ENCODE measurements at regions not wholly inside any gene's neighbourhood (a gene's known extent, or its start where the extent isn't known, plus 50 kb on each side); places are given as distances from the start of the nearest gene placed in this dataset.

DNA sequence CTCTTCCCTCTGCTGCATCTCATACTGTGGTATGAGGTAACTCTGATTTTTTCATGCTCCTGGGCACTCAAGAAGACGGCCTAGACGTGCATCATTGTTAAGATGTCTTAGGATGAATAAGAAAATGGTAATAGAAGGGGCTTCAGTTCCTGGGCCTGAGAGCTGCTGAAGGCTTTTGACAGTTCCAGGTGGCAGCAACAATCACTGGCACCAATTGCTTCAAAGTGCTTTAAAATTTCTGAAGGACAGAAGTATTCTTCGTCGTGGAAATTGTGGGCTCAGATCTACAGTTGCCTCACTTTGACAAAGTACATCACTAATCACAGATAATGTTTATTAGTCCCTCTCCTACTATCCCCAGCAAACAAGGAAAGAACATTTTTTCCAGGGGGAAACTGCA, 536.6 kb upstream of the CAMK1G start:
- no peak for DNase-seq

DNA sequence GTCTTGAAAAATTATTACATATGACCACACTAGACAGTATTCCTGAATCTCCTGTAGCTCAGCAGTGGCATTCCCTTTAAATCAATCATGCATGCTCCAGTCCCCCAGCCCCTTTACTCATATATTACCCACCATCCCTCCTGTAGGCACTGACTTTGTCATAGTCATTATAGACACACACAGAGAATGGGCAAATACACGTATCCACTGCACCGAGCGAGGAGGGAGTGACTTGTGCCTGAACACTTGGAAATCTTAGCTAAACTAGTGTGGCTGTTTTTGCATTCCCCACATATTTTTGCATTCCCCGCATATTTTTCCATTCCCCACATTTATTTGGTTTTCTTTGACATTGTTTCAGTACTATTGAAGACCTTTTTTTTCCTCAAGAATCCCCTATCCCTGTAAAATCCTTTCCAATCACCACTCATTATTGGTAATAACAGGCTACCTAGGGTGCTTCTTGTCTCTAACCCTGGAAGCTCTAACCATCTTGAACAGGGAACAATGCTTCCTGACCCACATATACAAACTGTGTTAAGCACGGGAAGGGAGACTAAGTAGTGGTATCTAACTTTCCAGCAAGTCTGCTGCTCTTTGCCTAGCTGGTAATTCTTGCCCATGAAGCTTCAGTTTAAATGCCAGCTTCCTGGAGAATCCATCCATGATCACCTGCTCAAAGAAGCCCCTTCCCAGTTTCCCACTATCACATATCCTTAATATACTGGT, 534.4 kb upstream of the CAMK1G start:
- DNase-seq: no peak

DNA sequence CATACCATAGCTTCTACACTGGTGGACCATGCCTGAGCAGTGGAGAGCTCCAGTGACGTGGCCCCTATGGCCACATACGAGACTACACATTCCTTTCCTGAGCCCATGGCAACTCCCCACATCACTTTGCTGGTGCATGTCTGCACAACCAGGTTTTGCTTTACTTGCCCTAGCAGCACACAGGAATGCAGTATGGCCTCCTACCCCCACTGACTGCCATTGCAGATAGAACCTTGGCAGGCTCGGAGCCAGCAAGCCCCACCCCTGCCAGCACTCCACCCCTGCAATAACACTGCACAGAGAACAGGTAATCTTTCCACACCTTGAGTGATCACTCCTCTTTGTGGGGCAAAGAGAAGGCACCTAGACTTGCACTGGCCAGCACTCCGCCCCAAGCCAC, 531.9 kb upstream of the CAMK1G start:
- DNase-seq: no peak

DNA sequence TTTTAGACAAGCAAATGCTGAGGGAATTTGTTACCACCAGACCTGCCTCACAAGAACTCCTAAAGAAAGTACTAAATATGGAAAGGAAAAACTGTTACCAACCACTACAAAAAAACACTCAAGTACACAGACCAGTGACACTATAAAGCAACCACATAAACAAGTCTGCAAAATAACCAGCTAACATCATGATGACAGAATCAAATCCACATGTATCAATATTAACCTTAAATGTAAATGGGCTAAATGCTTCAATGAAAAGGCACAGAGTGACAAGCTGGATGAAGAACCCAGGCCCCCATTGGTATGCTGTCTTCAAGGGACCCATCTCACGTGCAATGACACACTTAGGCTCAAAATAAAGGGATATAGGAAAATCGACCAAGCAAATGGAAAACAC, 529.9 kb upstream of the CAMK1G start:
- no peak for DNase-seq

DNA sequence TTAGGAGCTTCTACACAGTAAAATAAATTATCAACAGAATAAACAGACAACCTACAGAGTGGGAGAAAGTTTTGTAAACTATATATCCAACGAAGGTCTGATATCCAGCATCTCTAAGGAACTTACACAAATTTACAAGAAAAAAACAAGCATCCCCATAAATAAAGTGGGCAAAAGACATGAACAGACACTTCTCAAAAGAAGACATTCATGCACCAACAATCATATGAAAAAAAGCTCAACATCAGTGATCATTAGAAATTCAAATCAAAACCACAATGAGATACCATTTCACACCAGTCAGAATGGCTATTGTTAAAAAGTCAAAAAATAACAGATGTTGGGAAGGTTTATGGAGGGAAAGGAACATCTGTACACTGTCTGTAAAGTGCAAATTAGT, 526.4 kb upstream of the CAMK1G start:
- no peak for DNase-seq

DNA sequence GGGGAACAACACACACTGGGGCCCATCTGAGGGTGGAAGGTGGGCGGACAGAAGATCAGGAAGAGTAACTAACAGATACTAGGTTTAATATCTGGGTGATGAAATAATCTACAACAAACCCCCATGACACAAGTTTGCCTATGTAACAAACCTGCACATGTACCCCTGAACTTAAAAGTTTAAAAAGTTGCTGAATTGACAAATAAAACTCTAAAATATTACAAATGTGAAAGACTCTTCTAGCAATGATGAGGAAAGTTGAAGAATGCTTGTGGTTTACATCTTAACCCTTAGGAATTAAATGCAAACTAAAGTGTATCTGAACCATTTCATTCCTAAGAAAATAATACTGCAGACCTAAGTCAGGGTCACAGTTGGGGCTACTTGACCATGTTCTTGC, 525.6 kb upstream of the CAMK1G start:
- no peak for DNase-seq

DNA sequence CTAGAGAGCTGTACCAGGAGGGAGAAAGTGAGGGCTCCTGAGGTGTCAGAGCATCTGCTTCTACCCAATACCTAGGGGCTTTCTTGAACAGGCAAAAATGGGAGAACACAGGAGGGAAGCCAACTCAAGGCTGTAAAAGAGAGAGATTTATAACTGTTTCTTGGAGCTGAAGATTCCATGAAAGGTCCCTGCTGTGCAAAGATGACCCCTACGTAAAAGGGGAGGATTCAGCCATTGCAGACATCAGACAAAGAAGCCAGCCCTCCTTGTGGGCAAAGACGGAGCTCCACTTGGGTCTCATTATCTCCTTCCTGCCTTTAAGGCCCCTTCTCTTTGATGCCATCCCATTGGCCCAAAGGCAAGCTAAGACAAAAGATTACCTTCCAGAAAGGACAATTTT, 524.1 kb upstream of the CAMK1G start:
- no peak for DNase-seq

DNA sequence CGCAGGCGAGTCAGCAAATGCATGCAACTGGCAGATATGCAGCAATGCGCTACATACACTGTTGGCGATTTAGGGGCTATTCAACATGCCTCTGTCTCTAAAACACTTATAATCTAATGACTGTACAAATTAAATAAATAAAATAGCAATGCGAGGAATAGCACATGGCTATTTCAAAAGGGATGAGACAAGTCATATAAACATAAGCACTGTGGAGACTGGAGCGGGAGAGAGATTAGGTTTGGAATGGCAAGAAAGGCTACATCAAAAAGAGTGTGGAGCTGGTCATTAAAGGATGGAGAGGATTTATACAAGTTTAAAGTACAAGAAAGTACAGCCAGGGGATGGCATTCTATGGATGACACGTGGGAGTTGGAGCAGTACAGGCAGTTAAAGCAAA, 523.5 kb upstream of the CAMK1G start:
- DNase-seq: no peak

DNA sequence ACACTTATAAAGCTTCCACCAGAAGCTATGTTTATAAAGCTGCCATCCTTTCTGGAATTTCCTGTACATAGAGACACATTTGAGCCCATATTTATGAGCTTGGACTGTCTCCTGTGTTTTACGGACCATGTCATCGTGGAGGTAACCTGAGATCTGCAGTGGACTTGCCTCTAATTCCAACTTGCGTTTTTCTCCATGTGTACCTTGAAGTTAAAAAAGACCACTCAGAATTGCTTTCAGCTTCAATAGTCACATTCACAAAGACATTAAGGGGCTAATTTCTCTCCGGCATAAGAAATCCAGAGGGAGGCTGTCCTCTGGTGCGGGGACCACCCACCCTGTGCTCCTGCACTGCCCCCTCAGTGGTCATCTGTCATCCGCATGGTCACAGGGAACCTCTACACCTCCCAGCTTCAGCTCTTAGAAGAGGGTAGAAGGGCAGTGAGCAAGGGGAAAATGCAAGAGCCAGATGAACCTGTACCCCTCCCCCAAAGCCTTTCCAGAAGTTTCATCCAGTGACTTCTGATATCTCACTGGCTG, 521.4 kb upstream of the CAMK1G start:
- no peak for DNase-seq

DNA sequence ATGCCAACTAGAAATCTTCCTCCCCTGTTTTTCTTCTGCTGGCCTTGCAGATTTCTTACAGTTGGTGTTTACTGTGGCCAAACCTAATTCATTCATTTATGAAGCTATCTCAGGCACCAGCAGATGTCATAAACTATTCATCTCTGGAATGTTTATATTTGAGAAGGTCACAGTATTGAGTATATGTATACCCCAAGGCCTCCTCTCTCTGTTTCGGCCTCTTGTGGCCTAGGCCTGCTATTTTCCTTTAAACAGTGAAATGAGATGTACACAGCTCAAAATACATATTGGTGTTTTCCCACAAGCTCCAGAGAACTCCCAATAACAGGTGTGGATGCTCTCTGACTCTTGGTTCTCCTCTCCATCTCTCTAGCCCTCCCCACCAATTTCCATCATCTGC, 520.7 kb upstream of the CAMK1G start:
- no peak for DNase-seq

DNA sequence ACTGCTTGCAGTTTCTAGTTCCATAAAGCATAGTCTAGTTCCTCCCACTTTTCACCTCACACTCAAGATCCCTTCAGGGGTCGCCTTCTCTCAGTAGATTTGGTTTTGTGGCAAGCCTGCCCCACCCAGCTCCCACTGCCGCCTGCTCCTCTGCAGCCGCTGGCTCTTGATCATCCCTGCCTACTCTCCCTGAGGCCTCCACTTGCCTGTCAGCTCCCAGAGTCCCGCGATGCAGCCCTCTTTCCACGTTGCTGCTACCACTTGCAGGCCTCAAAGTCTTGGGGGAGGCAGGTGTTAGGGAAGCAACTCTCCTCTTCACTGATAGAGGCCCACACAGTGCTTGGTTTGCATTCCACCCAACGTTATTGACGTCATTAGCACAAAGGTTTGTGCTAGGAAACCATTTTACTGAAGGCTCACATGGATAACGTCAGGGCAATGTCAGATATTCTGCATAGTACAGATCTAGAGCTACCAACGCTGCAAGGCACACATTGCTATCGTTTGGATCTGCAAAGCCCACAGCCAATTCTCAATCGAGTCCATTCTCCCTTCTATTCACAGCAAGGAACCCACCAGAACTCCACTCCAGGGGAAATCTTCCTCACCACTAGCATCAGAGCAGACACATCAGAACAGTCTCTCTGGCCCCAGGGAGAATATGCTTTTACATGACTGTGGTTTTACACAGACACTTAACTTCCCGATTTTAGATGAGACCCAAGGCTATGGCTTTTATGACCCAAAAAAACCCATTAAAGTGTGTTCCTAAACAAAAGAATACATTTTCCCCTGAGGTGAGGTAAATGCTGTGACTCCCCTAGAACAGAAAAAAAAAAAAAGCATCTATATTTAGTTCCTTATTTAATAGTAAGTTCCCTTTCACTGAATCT, 519.5 kb upstream of the CAMK1G start:
- no peak for DNase-seq

DNA sequence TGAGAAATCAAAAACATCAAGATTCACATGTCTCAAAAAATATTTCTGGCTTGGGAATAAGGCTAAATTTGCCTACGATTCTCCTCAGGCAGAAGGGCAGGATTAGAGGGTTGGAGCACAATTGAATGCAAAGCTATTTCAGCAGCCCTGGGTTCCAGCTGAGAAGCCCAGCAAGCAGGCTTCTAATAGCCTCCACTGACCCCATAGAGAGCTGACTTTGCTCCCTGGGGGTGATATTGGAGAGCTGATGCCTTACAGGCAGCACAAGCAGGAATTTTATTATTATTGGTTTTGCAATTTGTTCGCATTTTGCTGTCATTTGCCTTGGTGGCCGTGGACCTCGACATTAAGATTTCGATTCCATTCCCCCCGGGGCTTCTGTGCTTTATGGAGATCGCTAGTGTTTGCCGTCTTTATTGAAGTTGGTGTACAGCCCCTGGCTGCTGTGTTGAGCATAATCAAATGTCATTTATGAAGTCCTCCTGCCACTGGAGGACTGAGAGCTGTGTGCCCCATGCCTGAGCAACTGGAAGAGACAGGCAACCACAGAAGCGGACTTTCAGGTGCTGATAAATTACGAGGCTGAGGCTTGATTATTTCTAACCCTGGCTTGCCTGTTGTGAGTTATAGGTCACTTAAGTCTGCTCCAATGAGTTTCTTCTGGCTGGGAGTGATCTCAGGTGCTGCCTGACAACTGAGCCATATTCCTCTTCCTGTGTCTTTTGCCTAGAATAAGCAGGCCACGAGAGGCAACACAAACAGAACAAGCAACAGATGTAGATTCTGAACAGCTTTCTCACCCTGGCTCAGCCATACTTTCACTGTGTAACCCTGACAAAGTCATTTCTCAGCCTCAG, 518.4 kb upstream of the CAMK1G start:
- DNase-seq: no peak

DNA sequence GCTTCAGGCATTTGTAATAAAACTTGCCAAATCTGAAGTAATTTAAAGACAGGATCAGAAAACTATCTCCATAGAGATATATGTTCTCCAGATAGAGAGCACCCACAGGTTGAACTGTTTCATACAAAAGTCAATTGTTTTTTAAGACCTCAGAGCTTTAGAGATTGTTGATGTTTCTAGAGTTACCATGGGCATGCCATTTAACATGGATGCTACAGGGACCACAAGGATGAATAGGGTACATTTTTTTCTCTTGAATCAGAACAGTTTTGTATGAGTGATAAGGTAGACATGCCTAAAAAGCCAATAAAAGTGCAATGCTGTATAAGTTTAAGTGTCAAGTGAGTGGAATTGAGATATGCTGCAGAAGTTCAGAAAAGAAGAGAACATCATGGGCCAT, 511.0 kb upstream of the CAMK1G start:
- DNase-seq: no peak

DNA sequence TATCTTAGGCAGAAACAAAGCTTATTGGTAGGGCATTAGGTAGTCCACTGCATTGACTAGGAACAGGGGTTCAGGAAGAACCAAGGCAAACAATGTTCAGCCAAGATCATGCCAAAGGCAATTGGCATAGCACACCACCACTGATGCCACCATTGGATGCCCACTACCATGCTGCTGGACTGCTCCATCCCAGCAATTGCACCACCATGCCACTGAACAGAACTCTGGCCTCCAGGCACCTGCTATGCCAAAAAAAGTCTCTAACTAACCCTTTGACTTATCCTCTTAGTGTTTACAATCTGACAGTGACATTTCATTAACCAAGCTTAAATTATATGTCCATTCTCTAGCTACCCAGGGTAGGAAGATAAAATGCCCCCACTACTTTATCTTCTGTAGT, 509.6 kb upstream of the CAMK1G start:
- no peak for DNase-seq

DNA sequence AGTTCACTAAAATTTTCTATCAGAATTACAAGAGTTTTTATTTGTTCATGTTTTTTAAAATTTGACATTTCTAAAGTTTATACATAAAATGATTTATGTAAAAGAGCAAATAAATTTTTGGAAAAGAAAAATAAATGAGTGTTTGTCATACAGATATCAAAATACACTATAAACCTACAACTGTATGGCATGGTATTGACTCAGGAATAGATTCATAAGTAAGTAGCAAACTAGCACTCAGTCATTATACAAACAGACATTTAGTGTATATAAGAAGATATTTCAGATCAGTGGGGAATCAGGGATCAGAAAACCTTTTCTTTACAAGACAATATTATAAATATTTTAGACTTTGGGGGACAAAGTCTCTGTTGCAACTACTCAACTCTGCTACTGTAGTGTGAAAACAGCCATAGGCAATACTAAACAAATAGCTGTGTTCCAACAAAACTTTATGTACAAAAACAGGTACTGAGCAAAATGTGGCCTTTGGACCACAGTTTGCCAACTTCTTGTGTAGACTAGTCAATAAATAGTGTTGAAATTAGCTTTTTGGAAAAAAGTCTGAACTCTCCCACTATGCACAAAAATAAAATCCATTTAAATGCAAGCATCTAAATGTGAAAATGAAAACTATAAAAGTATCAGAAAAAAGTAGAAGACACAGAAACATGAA, 508.8 kb upstream of the CAMK1G start:
- DNase-seq: no peak

DNA sequence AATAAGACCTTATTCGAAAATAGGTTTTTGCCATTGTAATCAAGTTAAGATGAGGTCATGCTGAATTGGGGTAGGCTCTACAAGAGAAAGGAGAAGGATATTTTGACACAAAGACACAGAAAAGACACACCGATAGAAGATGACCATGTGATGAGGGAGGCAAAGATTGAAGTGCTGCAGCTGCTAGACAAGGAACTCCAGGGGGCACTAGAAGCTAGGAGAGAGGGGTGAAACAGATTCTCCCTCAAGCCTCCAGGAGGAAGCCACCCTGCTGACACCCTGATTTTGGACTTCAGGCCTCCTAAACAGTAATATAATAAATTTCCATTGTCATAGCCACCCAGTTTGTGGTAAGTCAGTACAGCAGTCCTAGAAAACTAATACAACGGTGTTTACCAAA, 506.8 kb upstream of the CAMK1G start:
- no peak for DNase-seq

DNA sequence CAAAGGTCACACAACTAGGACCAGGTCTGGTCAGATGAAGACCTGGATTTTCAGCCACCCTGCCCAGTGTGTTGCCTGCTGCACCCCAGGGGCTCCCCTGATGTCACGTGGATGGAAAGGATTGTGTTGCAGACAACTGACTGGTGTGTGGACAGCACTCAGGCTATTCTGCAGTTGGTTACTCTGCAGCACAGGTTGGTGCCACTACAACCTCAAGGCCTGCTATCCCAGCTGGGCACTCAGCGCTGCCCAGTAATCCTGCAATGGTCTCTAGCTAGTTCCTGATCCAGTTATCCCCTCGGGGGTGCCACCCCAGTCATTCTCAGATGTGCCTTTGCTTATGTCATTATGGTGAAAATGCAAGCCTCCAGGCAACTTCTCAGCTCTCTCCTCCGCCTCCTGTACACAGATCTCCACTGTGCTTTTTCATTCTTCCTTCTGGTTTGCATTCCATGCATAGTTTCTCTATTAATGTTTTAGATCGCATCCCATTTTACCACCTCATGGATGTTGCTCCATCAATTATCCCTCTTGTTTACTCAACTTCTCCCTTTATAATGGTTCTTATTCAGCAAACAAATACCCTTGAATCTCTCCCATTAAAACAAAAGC, 503.2 kb upstream of the CAMK1G start:
- no peak for DNase-seq

DNA sequence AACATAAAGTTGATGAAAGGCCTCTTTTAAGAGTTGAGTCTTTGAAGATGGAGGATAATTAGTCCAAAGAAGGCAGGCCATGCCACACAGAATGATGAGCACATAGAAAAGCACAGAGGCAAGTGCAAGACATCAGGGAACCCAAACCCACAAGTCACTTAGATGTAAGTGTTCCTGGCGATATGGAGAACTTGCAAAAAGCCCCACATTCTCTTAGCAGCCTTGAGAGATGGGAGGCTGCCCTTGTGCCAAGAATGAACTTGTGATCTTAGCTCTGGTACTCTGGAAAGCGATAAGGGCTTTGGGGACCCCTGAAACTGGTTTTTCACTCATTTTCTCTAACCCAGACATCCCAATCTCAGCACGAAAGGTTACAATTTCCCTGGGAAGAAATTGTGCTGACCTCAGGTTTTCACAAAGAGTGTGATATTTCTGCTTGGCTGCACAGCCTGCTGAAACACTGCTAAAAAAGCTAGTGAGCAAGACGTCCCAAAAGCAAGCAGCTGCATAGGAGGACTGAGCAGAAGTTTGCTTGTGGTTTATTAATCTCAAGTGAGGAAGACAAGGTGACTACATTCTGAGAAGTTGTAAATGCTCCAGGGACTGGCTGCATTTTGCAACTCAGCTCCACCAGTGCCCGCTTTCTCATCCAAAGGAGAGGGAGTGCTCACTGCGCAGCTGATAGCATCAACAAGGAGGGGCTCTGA, 496.9 kb upstream of the CAMK1G start:
- DNase-seq: no peak

DNA sequence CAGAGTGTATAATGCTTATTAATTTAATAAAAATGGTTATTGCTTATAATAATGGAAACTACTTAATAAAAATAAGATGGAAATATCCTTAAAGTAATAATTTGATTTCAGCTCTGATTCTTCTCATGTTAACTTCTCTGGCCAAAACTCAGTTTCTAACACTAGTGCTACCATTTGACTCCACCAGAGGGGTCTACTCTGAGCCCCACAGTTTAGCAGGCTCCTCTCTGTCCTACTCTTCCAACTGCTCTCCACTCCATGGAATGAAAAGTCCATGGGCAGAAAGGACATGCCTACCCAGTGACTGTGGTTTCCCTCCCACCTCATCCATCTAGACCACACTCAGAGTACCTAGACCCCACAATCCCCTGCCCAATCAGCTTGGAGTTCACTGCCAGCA, 489.1 kb upstream of the CAMK1G start:
- DNase-seq: no peak

DNA sequence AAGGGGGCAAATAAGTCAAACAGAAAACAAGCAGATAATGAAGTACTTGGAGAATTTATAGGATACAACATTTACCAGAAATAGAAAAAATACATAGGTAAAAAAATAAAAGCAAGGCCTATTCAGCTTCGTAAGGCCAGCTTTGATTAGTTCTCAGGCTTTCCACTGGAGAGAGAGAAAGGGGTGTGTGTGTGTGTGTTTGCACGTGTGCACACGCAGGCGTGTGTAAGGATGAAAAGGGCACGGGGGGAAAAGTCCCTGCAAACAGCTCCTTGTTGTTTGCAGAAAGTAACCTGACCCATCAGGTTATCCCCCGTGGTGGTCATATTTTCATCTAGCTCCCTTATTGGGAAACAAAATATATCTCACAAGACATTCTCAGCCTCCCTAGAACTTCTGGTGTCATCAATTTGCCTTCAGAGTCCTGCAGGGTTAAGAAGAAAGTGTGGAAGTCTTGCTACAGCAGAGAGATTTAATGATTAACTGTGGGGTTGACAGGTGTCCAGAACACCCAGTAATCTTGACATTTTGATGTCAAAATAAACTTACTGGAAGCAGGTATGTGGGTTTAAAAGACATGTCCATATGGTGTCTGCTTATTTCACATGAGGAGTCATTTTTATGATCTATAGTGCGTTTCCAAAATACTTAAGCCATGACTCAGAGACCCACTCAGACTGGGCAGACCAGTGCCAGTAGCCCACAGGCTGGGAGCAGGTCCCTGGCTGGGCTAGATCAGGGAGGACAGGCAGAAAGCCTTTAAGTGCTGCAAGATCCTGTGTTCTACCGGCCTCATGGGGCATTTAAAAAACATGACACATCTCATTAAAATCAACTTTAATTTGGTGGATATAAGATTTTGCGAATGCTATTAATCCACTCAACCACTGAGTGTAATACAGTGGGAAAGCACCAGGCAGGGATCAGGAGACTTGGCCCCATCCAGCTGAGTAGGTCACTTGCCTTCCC, 487.6 kb upstream of the CAMK1G start:
- DNase-seq: no peak

Data from CD4-positive, alpha-beta T cell treated with Interleukin-4 for 1 hour (primary cell).